ENCODE measurements at regions not wholly inside any gene's neighbourhood (a gene's known extent, or its start where the extent isn't known, plus 50 kb on each side); places are given as distances from the start of the nearest gene placed in this dataset.

GRCh38 chr5:81803812-81804211 is 52.9 kb upstream of the SSBP2 start:
- TF ChIP-seq POLR2AphosphoS5 (IDR thresholded peaks at IDR 0.05; ENCODE audit: low read depth, low read length) (no peak), TAF1 (IDR thresholded peaks at IDR 0.05; ENCODE audit: borderline replicate concordance, insufficient read depth, low read length) (no peak), REST (IDR thresholded peaks at IDR 0.05; ENCODE audit: insufficient read depth in 1 of 2, low read depth in 2 of 2, low read length in 2 of 2) (no peak)

Data from PFSK-1 (cell line).